ENCODE measurements at regions not wholly inside any gene's neighbourhood (a gene's known extent, or its start where the extent isn't known, plus 50 kb on each side); places are given as distances from the start of the nearest gene placed in this dataset.

DNA sequence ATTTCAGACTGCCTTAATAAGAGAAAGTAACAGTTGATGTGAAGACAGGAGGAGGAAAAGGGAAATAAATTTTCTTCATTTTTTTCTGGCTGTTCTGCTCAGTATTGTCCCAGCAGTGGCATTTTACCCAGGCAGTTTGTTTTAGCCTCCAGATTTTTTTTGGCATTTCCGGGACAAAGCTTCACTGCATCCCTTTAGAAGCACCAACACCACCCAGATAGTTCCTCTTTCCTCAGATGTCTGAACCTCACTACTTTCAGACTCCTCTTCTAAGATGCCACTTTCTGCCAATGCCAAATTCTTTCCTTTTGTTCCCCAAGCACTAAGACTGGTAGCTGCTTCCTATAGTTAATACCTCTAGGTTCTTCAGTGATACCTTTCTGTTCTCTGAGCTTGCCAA, 480.1 kb upstream of the SLC10A2 start:
- Histone ChIP-seq H3K4me3 (IDR thresholded peaks at IDR 0.05; ENCODE audit: insufficient read depth, low read depth, low read length) (no peak overlapping the region), H3K27ac (no peak overlapping the region), H3K27me3 (ENCODE audit: insufficient read depth, low read depth) (no peaks in the 10 kb centered on the region), H4K20me1 (ENCODE audit: insufficient read depth) (no peaks in the 10 kb centered on the region), H3K4me1 (ENCODE audit: low read depth, poor library complexity, severe bottlenecking) (no peaks in the 10 kb centered on the region), H3K36me3 (ENCODE audit: insufficient read depth) (no peaks in the 10 kb centered on the region), H3K9ac (no peak overlapping the region), H3K4me2 (no peak overlapping the region), H3K79me2 (ENCODE audit: insufficient read depth, low read depth) (no peaks in the 10 kb centered on the region), H2AFZ (ENCODE audit: low read depth) (no peak overlapping the region)
- TF ChIP-seq, protein P1, sequence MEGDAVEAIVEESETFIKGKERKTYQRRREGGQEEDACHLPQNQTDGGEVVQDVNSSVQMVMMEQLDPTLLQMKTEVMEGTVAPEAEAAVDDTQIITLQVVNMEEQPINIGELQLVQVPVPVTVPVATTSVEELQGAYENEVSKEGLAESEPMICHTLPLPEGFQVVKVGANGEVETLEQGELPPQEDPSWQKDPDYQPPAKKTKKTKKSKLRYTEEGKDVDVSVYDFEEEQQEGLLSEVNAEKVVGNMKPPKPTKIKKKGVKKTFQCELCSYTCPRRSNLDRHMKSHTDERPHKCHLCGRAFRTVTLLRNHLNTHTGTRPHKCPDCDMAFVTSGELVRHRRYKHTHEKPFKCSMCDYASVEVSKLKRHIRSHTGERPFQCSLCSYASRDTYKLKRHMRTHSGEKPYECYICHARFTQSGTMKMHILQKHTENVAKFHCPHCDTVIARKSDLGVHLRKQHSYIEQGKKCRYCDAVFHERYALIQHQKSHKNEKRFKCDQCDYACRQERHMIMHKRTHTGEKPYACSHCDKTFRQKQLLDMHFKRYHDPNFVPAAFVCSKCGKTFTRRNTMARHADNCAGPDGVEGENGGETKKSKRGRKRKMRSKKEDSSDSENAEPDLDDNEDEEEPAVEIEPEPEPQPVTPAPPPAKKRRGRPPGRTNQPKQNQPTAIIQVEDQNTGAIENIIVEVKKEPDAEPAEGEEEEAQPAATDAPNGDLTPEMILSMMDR (conservative IDR thresholded peaks at IDR 0.05; ENCODE audit: low read depth, low read length): no peak

DNA sequence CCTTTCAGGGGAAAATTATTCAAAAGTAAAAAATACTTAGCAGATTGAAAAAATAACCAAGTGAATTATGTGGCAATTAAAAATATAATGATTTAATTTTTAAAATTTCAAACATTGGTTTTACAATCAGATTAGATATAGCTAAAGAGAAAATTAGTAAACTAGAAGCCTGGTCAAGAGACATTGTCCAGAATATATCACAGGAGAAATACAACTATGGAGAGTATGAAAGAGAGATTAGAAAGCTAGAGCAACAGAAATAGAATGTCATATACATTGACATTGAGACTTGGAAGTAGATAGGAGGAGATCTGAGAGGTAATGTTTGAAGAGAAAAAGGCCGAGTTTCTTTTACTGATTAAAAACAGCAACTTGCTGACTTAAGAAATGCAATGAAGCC, 476.4 kb upstream of the SLC10A2 start:
- TF ChIP-seq, protein P1 (conservative IDR thresholded peaks at IDR 0.05; ENCODE audit: low read depth, low read length): no peak
- Histone ChIP-seq H3K4me3 (IDR thresholded peaks at IDR 0.05; ENCODE audit: insufficient read depth, low read depth, low read length) (no peak overlapping the region), H3K4me1 (ENCODE audit: low read depth, poor library complexity, severe bottlenecking) (no peaks in the 10 kb centered on the region), H4K20me1 (ENCODE audit: insufficient read depth) (no peaks in the 10 kb centered on the region), H3K36me3 (ENCODE audit: insufficient read depth) (no peaks in the 10 kb centered on the region), H3K4me2 (no peak overlapping the region), H3K27ac (no peak overlapping the region), H2AFZ (ENCODE audit: low read depth) (no peak overlapping the region), H3K27me3 (ENCODE audit: insufficient read depth, low read depth) (no peaks in the 10 kb centered on the region), H3K79me2 (ENCODE audit: insufficient read depth, low read depth) (no peaks in the 10 kb centered on the region), H3K9ac (no peak overlapping the region)

DNA sequence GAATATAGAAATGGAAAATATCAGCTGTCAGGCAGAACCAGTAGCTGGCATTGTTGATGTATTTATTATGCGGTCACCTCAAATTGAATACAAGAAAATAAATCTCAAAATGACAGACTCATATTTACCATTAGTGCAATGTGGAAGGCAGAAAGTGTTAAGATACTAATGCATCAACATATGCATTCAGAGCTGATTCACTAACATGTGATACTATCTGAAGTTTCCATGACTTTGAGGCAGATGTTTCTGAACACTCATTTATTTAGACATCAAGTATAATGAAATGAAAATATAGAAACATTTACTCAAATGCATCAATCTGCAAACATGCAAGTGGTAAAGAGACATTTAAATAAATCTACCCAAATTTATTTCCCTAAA, 474.2 kb upstream of the SLC10A2 start:
- Histone ChIP-seq H3K4me1 (ENCODE audit: low read depth, poor library complexity, severe bottlenecking) (no peaks in the 10 kb centered on the region), H3K27ac (no peak overlapping the region), H3K36me3 (ENCODE audit: insufficient read depth) (no peaks in the 10 kb centered on the region), H4K20me1 (ENCODE audit: insufficient read depth) (no peaks in the 10 kb centered on the region), H2AFZ (ENCODE audit: low read depth) (no peak overlapping the region), H3K79me2 (ENCODE audit: insufficient read depth, low read depth) (no peaks in the 10 kb centered on the region), H3K27me3 (ENCODE audit: insufficient read depth, low read depth) (no peaks in the 10 kb centered on the region), H3K4me2 (no peak overlapping the region), H3K9ac (no peak overlapping the region), H3K4me3 (IDR thresholded peaks at IDR 0.05; ENCODE audit: insufficient read depth, low read depth, low read length) (no peak overlapping the region)
- TF ChIP-seq, protein P1 (conservative IDR thresholded peaks at IDR 0.05; ENCODE audit: low read depth, low read length): no peak

DNA sequence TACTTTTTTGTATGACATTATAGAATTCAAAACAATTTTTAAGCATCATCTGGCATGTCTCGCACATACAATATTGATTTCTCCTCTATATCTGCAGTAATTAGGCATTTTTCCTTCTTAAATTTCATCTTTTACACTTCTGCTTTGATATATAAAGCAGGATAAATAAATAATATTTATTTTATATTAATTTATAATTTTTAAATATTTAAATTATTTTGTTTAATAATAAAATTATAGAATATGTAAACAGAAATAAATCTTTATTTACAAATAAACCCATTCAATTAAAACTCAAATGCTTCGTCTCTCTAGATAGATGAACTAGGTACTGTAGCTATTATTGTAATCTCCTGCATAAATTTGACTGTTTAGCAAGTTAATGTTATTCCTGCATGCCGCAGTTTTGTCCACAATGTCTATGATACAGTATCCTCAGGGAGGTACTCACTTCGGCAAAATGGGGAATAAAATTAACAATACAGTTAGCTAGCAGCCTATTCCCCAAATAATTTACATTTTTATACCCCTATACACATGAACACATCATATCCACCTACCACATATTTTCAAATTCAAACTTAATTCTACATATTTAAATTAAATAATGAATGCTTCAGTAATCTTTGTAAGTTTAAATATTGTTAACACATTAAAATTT, 473.6 kb upstream of the SLC10A2 start:
- no peak overlapping the region for H3K4me3 ChIP-seq (IDR thresholded peaks at IDR 0.05; ENCODE audit: insufficient read depth, low read depth, low read length)
- TF ChIP-seq, protein P1 (conservative IDR thresholded peaks at IDR 0.05; ENCODE audit: low read depth, low read length): no peak

More for the DNA sequence above, 473.6 kb upstream of the SLC10A2 start:
- Histone ChIP-seq H3K27ac (no peak overlapping the region), H3K79me2 (ENCODE audit: insufficient read depth, low read depth) (no peaks in the 10 kb centered on the region), H3K4me1 (ENCODE audit: low read depth, poor library complexity, severe bottlenecking) (no peaks in the 10 kb centered on the region), H3K4me2 (no peak overlapping the region), H3K36me3 (ENCODE audit: insufficient read depth) (no peaks in the 10 kb centered on the region), H3K9ac (no peak overlapping the region), H3K27me3 (ENCODE audit: insufficient read depth, low read depth) (no peaks in the 10 kb centered on the region), H4K20me1 (ENCODE audit: insufficient read depth) (no peaks in the 10 kb centered on the region), H2AFZ (ENCODE audit: low read depth) (no peak overlapping the region)

Measured in KMS-11 (cell line).